Lower leg skin (tissue), 3 donors: ENCODE measurements at regions not wholly inside any gene's neighbourhood (a gene's known extent, or its start where the extent isn't known, plus 50 kb on each side); places are given as distances from the start of the nearest gene placed in this dataset.

ENCODE experiments used
- CTCF ChIP-seq, 3 donors: fragments of 450-650 bp; IDR thresholded peaks; one replicate each; pipeline ENCODE4 v1.5.1; 2016; ENCODE audit warnings: antibody characterized with exemption in 3 of 3, mild to moderate bottlenecking in 3 of 3, moderate library complexity in 2 of 3
- POLR2A ChIP-seq, 2 donors: fragments of 450-650 bp; IDR thresholded peaks; one replicate each; pipeline ENCODE4 v1.6.1; 2016 to 2017; ENCODE audit warnings: antibody characterized with exemption in 2 of 2, mild to moderate bottlenecking in 1 of 2, moderate library complexity in 1 of 2

GRCh38 chr12:91414636-91415035 lies 232.0 kb upstream of the DCN start:
- no peak for TF ChIP-seq CTCF (IDR thresholded peaks at IDR 0.05)
- TF ChIP-seq POLR2A (IDR thresholded peaks at IDR 0.05): no peak
